Memory B cell (primary cell): ENCODE measurements at regions not wholly inside any gene's neighbourhood (a gene's known extent, or its start where the extent isn't known, plus 50 kb on each side); places are given as distances from the start of the nearest gene placed in this dataset.
"Not testable (repeated sequence)": the region's sequence is repeated elsewhere in the genome, so short reads cannot be mapped to it uniquely, and the experiment has no call there.

ENCODE experiments used
- ATAC-seq: fragments of 150-1000 bp; cut with Tn5 transposase; 2 replicates; pipeline ENCODE4 v1.10.0; 2021; ENCODE audit warnings: low read depth, mild to moderate bottlenecking, moderate library complexity
- DNase-seq, 2 donors: peaks; one replicate each; pipeline ENCODE4 v3.0.0; 2022; ENCODE audit warnings: low spot score in 2 of 2
- H3K27ac Mint-ChIP-seq: one replicate; pipeline ENCODE4 v1.8.0; 2022; ENCODE audit warnings: mild to moderate bottlenecking, moderate library complexity, mixed read lengths
- H3K27me3 Mint-ChIP-seq: one replicate; pipeline ENCODE4 v1.8.0; 2022; ENCODE audit warnings: mixed read lengths
- H3K36me3 Mint-ChIP-seq: one replicate; pipeline ENCODE4 v1.8.0; 2022; ENCODE audit warnings: mild to moderate bottlenecking, mixed read lengths
- H3K4me1 Mint-ChIP-seq: one replicate; pipeline ENCODE4 v1.8.0; 2022; ENCODE audit warnings: mixed read lengths
- H3K4me3 Mint-ChIP-seq: one replicate; pipeline ENCODE4 v1.8.0; 2022; ENCODE audit warnings: mild to moderate bottlenecking, moderate library complexity, mixed read lengths
- H3K9me3 Mint-ChIP-seq: one replicate; pipeline ENCODE4 v1.8.0; 2022; ENCODE audit warnings: mixed read lengths

- DNase-seq (no peak), ATAC-seq (no peak)
- Mint-ChIP-seq H3K27ac (no peak overlapping the region), H3K4me3 (no peak overlapping the region), H3K4me1 (no peaks in the 10 kb centered on the region), H3K27me3 (no peaks in the 10 kb centered on the region), H3K9me3 (peaks cover 6% of the 10 kb centered on the region), H3K36me3 (no peaks in the 10 kb centered on the region)
Measured at GRCh38 chr14:87251011-87251410, 742.0 kb downstream of the GALC start.

DNA sequence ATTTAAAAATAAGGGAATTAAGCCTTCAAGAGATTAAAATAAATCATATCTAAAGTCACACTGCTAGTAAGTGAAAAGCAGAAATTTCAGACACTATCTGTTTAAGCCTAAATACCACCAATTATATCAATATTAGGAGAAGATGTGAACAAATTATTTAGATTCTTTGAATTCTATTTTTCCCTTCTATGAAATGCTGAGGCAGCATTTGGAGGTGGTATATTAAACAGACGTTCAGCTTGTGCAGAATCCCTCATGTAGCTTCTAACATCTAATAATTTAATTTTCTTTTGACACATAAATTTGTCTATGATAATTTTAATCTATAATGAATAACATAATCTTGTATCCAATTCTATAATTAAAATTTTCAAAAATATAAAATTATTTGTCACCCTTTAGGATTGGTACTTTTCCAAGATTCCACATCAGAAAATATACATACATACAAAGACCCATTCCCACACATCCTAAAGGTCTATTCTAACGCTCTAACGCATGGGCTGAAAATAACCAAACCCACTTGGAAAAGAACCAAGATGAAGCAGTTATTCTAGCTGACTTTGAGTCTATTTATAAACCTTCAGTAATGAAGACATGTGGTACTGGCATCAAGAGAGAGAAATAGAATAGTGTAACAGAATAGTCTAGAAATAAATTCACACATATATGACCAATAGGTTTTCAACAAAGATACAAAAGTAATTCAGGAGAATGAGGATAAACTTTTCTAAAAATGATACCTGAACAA lies 751.8 kb downstream of the GALC start:
- ATAC-seq (no peak), DNase-seq (no peak)
- Mint-ChIP-seq H3K27ac (no peak overlapping the region), H3K4me1 (no peaks in the 10 kb centered on the region), H3K27me3 (no peaks in the 10 kb centered on the region), H3K36me3 (no peaks in the 10 kb centered on the region), H3K4me3 (no peak overlapping the region), H3K9me3 (peaks cover 21% of the 10 kb centered on the region)

DNA sequence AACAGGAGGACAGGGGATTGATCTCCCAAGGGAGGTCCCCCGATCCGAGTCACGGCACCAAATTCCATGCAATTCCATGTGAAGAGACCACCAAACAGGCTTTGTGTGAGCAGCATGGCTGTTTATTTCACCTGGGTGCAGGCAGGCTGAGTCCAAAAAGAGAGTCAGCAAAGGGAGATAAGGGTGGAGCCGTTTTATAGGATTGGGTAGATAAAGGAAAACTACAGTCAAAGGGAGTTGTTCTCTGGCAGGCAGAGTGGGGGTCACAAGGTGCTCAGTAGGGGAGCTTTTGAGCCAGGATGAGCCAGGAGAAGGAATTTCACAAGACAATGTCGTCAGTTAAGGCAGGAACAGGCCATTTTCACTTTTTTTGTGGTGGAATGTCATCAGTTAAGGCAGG lies 752.7 kb downstream of the GALC start:
- DNase-seq, H3K27me3 Mint-ChIP-seq, H3K27ac Mint-ChIP-seq, ATAC-seq, H3K36me3 Mint-ChIP-seq, H3K4me3 Mint-ChIP-seq, H3K4me1 Mint-ChIP-seq: not testable (repeated sequence)
- H3K9me3 Mint-ChIP-seq, result peaks cover 22% of the 10 kb centered on the region

GRCh38 chr14:87233806-87234384 lies 759.1 kb downstream of the GALC start:
- no peak overlapping the region for H3K27ac Mint-ChIP-seq
- no peak for DNase-seq

DNA sequence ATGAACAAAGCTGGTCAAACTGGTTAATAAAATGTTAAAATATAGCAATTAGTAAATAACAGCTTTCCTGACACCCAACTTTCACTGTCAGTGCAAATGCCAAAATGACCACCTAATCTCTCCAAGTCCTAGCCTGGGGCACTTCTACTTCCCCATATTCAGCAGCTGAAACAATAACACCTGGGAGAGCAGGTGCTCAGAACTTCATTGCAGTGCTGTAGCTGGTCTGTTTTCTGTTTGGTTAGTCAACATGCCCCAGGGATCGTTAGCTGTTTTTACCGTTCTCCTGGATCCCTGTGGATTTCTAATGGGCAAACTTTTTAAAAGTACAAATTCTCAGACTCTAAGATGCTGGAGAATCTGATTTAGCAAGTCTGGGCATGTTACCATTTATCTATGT lies 759.7 kb downstream of the GALC start:
- Mint-ChIP-seq H3K27ac (no peak overlapping the region), H3K9me3 (peaks cover 18% of the 10 kb centered on the region), H3K4me1 (no peaks in the 10 kb centered on the region), H3K36me3 (no peaks in the 10 kb centered on the region), H3K27me3 (no peaks in the 10 kb centered on the region), H3K4me3 (no peak overlapping the region)
- ATAC-seq, result no peak
- no peak for DNase-seq

More at GRCh38 chr14:87233806-87234384, 759.1 kb downstream of the GALC start:
- ATAC-seq, result no peak
- H3K9me3 Mint-ChIP-seq, result peaks cover 21% of the 10 kb centered on the region
- no peaks in the 10 kb centered on the region for H3K27me3 Mint-ChIP-seq
- no peaks in the 10 kb centered on the region for H3K4me1 Mint-ChIP-seq
- H3K4me3 Mint-ChIP-seq, result no peak overlapping the region
- H3K36me3 Mint-ChIP-seq, result no peaks in the 10 kb centered on the region

- H3K27me3 Mint-ChIP-seq, result no peaks in the 10 kb centered on the region
Measured at GRCh38 chr14:87231336-87232026, 761.5 kb downstream of the GALC start.

DNA sequence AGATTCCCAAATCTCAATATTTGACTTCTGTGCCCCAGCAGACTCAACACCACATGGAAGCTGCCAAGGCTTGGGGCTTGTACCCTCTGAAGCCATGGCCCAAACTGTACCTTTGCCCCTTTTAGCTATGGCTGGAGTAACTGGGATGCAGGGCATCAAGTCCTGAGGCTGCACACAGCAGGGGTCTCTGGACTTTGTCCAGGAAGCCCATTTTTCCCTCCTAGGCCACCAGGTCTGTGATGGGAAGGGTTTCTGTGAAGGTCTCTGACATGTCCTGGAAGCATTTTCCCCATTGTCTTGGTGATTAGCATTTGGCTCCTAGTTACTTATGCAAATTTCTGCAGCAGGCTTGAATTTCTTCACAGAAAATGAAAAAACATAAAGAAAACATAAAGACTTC lies 762.3 kb downstream of the GALC start:
- Mint-ChIP-seq H3K4me3 (no peak overlapping the region), H3K36me3 (no peaks in the 10 kb centered on the region), H3K9me3 (peaks cover 8% of the 10 kb centered on the region), H3K27ac (no peak overlapping the region), H3K4me1 (no peaks in the 10 kb centered on the region), H3K27me3 (no peaks in the 10 kb centered on the region)
- no peak for ATAC-seq
- DNase-seq, result no peak

More at GRCh38 chr14:87231336-87232026, 761.5 kb downstream of the GALC start:
- Mint-ChIP-seq H3K9me3 (peaks cover 11% of the 10 kb centered on the region), H3K27ac (no peak overlapping the region), H3K4me3 (no peak overlapping the region), H3K36me3 (no peaks in the 10 kb centered on the region), H3K4me1 (no peaks in the 10 kb centered on the region)
- DNase-seq (no peak), ATAC-seq (no peak)

DNA sequence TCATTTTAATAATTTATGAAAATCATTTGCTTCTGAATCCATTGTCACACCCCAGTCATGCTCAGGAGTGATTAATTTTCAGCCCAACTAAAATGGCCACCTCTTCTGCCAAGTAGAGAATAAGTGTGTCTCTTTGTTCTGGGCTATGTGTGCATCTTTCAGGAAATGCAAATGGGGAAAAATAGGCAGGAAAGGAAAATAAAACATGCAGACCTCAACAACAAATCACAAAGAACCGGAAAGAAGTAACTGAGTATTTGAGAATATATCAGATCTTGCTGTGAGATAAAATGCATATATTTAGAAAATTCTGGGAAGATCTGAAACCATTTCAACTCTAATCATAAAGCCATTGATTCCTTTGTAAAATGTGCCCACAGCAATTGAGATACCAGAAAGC lies 763.9 kb downstream of the GALC start:
- H3K9me3 Mint-ChIP-seq, result peaks cover 8% of the 10 kb centered on the region
- H3K4me1 Mint-ChIP-seq, result no peaks in the 10 kb centered on the region
- H3K27me3 Mint-ChIP-seq, result no peaks in the 10 kb centered on the region
- no peak overlapping the region for H3K27ac Mint-ChIP-seq
- no peaks in the 10 kb centered on the region for H3K36me3 Mint-ChIP-seq
- no peak for DNase-seq
- no peak overlapping the region for H3K4me3 Mint-ChIP-seq
- ATAC-seq, result no peak

GRCh38 chr14:87217023-87217422 lies 776.0 kb downstream of the GALC start:
- Mint-ChIP-seq H3K27ac (no peak overlapping the region), H3K36me3 (no peaks in the 10 kb centered on the region), H3K9me3 (no peaks in the 10 kb centered on the region), H3K4me1 (no peaks in the 10 kb centered on the region), H3K27me3 (no peaks in the 10 kb centered on the region), H3K4me3 (no peak overlapping the region)
- DNase-seq (no peak), ATAC-seq (no peak)

DNA sequence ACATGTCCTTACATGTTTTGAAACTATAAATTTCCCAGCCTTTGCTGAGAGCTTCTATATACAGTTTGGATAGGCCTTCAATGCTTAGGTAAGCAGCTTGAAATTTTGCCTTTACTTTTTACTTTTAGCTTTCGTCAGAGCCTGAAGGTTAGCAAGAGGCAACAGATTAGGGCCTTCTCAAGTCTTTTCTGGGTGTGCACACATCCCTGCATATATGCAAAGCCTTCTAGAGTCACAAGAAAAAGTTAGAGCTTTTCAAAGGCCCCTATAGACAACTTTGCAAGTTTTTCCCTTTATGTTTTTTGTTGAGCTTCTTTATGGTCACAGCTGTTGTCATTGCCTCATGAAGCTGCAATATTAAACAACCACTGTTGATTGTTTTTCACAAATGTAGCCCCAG lies 778.4 kb downstream of the GALC start:
- H3K36me3 Mint-ChIP-seq, result no peaks in the 10 kb centered on the region
- ATAC-seq (no peak), DNase-seq (no peak)
- no peak overlapping the region for H3K4me3 Mint-ChIP-seq
- H3K27me3 Mint-ChIP-seq, result no peaks in the 10 kb centered on the region
- H3K9me3 Mint-ChIP-seq, result no peaks in the 10 kb centered on the region
- no peaks in the 10 kb centered on the region for H3K4me1 Mint-ChIP-seq
- H3K27ac Mint-ChIP-seq, result no peak overlapping the region

DNA sequence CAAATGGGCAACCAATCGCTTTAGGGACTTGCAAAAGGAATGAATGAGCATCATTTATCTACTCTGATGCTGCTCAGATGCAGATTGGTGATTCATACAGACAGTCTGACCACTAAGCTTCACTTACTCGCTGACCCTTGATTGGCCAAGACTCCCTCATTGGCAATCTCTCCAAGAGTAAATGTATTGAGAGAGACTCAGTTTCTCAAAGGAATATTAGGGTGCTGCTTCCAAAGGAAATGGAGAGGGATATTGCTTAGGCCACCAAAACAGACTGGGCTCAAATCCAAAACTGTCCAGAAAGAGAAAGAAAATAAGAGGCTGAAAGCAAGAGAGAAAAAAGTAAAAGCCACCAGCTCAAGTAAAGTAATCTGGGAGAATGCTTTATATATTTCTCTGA lies 785.2 kb downstream of the GALC start:
- ATAC-seq, result no peak
- H3K4me3 Mint-ChIP-seq, result no peak overlapping the region
- H3K27me3 Mint-ChIP-seq, result no peaks in the 10 kb centered on the region
- no peak for DNase-seq
- peaks cover 4% of the 10 kb centered on the region for H3K9me3 Mint-ChIP-seq
- H3K27ac Mint-ChIP-seq, result no peak overlapping the region
- no peaks in the 10 kb centered on the region for H3K36me3 Mint-ChIP-seq
- no peaks in the 10 kb centered on the region for H3K4me1 Mint-ChIP-seq

DNA sequence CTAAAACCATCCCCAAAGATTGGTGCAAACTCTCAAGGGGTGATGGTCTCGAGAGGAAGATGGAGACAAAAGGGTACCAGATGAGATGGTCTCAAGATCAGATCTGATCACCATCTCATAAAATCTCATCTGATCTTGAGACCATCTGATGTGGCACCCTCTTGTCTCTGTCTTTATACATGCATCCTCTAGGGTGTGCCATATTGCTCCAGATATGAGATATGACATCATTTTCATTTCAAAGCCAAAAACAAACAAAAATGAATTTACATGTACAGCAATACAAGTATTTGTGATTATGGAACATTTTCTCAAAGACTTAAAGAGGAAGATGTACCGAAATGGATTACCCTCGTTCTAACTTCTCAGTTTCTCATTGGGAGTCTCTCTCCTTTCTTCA lies 787.2 kb downstream of the GALC start:
- Mint-ChIP-seq H3K4me1 (no peaks in the 10 kb centered on the region), H3K9me3 (peaks cover 5% of the 10 kb centered on the region), H3K4me3 (no peak overlapping the region), H3K27me3 (no peaks in the 10 kb centered on the region), H3K36me3 (no peaks in the 10 kb centered on the region), H3K27ac (no peak overlapping the region)
- ATAC-seq (no peak), DNase-seq (no peak)

- ATAC-seq (no peak), DNase-seq (no peak)
- H3K4me1 Mint-ChIP-seq, result no peaks in the 10 kb centered on the region
- no peaks in the 10 kb centered on the region for H3K36me3 Mint-ChIP-seq
- H3K4me3 Mint-ChIP-seq, result no peak overlapping the region
- H3K27me3 Mint-ChIP-seq, result no peaks in the 10 kb centered on the region
- peaks cover 5% of the 10 kb centered on the region for H3K9me3 Mint-ChIP-seq
- H3K27ac Mint-ChIP-seq, result no peak overlapping the region
Measured at GRCh38 chr14:87203346-87203745, 789.6 kb downstream of the GALC start.

DNA sequence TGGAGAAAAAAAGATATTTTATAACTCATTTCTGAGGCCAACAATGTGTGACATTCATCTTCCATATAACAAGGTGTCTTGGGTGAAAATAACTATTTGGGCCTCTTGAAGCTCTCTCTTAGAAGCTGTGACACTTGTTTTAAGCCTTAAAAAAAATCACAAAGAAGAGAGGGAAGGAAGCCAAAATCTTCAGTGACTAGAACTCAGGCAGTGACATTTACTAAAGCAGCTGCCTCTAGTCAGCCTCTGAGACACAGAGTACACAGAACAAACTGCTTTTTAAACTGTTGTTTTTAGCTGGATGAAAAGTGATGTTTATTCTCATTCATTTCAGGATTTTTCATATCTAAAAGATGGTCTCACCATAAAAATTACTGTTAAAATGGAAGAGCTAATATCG lies 793.6 kb downstream of the GALC start:
- no peak for ATAC-seq
- Mint-ChIP-seq H3K36me3 (no peaks in the 10 kb centered on the region), H3K4me3 (no peak overlapping the region), H3K9me3 (peaks cover 9% of the 10 kb centered on the region), H3K27ac (no peak overlapping the region), H3K4me1 (no peaks in the 10 kb centered on the region), H3K27me3 (no peaks in the 10 kb centered on the region)
- DNase-seq, result no peak
